HG03045 (cell line): ENCODE measurements at regions not wholly inside any gene's neighbourhood (a gene's known extent, or its start where the extent isn't known, plus 50 kb on each side); places are given as distances from the start of the nearest gene placed in this dataset.
"Not testable (repeated sequence)": the region's sequence is repeated elsewhere in the genome, so short reads cannot be mapped to it uniquely, and the experiment has no call there.

Source experiments
- ATAC-seq: cut with Tn5 transposase; IDR thresholded peaks from one replicate; pipeline ENCODE4 v1.9.1; 2021; ENCODE audit warnings: mild to moderate bottlenecking, moderate library complexity; ENCODE audit not compliant: unreplicated experiment

- no peak for ATAC-seq
Measured at GRCh38 chrX:44675362-44676024, 132.8 kb upstream of the FUNDC1 start.

GRCh38 chrX:44674906-44675305 is 132.2 kb upstream of the FUNDC1 start:
- no peak for ATAC-seq

GRCh38 chrX:44669626-44670025 is 127.0 kb upstream of the FUNDC1 start:
- ATAC-seq: no peak

GRCh38 chrX:44667771-44668170 is 125.1 kb upstream of the FUNDC1 start:
- ATAC-seq: no peak

- not testable (repeated sequence) for ATAC-seq
Measured at GRCh38 chrX:44657718-44658246, 115.1 kb upstream of the FUNDC1 start.

GRCh38 chrX:44651358-44651757 is 108.7 kb upstream of the FUNDC1 start:
- ATAC-seq: no peak

GRCh38 chrX:44643723-44644122 is 101.1 kb upstream of the FUNDC1 start:
- no peak for ATAC-seq

- ATAC-seq: no peak
Measured at GRCh38 chrX:44637282-44637681, 94.6 kb upstream of the FUNDC1 start.

GRCh38 chrX:44621078-44621477 is 78.4 kb upstream of the FUNDC1 start:
- ATAC-seq: no peak

GRCh38 chrX:44619039-44619438 is 76.4 kb upstream of the FUNDC1 start:
- no peak for ATAC-seq

- ATAC-seq: peak; percentile 46
Measured at GRCh38 chrX:44596277-44596676, 53.6 kb upstream of the FUNDC1 start.
